ENCODE measurements at regions not wholly inside any gene's neighbourhood (a gene's known extent, or its start where the extent isn't known, plus 50 kb on each side); places are given as distances from the start of the nearest gene placed in this dataset.
A peak's percentile ranks its signal among the peaks of the same experiment; 100 is the strongest.

DNA sequence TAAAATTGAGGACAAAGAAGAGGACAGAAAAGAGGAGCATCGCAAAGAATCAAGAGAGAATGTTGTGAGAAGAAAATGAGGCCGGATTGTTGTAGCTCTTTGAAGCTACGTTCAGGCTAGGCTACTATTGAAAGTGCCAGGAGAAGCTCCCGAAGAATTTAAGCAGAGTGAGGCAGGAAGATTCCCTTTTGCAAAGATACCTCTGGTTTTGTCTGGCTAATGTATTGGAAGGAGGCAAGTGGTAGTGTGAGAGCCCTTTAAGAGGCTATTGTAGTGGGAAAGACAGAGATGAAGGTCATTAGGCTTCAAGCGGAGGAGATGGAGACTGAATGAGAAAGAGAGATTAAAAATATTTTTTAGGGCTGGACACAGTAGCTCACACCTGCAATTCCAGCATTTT is 476.9 kb upstream of the ADGRL2 start:
- ATAC-seq (no peak), DNase-seq (no peak)
- intact Hi-C loops (cut with DNase I): no loop called here
- Histone ChIP-seq H3K27ac (no peak overlapping the region), H3K36me3 (no peaks in the 10 kb centered on the region), H3K4me1 (no peaks in the 10 kb centered on the region), H3K9me3 (no peaks in the 10 kb centered on the region), H3K4me3 (no peak overlapping the region), H3K27me3 (no peaks in the 10 kb centered on the region)
- TF ChIP-seq, protein P1, sequence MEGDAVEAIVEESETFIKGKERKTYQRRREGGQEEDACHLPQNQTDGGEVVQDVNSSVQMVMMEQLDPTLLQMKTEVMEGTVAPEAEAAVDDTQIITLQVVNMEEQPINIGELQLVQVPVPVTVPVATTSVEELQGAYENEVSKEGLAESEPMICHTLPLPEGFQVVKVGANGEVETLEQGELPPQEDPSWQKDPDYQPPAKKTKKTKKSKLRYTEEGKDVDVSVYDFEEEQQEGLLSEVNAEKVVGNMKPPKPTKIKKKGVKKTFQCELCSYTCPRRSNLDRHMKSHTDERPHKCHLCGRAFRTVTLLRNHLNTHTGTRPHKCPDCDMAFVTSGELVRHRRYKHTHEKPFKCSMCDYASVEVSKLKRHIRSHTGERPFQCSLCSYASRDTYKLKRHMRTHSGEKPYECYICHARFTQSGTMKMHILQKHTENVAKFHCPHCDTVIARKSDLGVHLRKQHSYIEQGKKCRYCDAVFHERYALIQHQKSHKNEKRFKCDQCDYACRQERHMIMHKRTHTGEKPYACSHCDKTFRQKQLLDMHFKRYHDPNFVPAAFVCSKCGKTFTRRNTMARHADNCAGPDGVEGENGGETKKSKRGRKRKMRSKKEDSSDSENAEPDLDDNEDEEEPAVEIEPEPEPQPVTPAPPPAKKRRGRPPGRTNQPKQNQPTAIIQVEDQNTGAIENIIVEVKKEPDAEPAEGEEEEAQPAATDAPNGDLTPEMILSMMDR (IDR thresholded peaks at IDR 0.05): no peak

DNA sequence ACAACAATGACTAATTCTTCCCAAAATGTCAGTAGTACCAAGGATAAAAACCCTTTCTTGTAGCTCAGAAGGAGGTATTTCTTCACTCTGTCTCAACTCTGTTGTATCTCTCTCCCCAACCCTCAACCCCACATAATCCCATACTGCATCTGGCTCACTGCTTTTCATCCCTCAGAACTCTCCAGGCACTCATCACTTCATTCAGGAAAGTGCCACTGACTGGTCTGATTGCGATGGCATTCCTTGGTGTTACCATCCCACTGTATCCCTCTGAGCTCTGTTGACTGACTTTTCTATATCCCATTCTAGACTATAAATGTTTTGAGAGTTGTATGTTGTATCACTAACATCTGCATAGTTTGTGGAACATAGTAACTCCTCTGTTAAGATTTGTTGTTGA is 483.5 kb upstream of the ADGRL2 start:
- H3K4me1 ChIP-seq: no peaks in the 10 kb centered on the region
- DNase-seq (no peak), ATAC-seq (no peak)
- no peaks in the 10 kb centered on the region for H3K27me3 ChIP-seq
- no peak overlapping the region for H3K4me3 ChIP-seq
- no peak overlapping the region for H3K27ac ChIP-seq
- TF ChIP-seq, protein P1 (IDR thresholded peaks at IDR 0.05): no peak
- intact Hi-C loops (cut with DNase I): no loop called here
- H3K36me3 ChIP-seq: no peaks in the 10 kb centered on the region
- no peaks in the 10 kb centered on the region for H3K9me3 ChIP-seq

DNA sequence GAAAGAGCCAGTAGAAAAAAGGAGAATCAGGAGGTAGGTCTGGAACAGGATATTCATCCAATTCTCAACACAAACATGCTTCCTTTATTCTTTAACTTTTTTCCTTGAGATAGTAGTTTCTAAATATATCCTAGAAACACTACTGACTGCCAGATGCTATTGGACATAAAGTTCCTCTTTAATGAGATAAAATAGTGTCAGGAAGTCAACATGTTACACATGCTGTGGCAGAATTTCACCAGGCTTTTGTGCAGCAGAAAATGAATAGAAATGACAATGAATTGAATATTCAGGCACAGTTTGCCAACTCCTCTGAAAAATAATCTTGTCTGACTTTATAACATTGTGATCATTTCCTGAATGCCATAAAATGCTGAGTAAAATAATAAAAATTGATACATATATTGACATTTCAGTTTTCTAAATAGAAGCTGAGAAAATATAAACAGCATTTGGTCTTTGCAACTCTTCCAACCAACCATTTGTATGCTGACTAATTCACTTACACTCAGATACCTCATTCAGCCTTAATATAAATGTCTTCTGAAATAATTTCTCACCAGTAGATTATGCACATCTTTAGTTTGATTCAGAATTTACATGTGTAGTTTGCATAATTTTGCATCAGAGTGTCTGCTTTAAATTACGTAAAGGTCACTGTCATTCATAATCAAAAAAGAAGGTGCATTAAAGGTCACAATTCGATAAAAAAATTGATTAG is 486.1 kb upstream of the ADGRL2 start:
- H3K4me3 ChIP-seq: no peak overlapping the region
- H3K27ac ChIP-seq: no peak overlapping the region
- intact Hi-C loops (cut with DNase I): no loop called here
- no peaks in the 10 kb centered on the region for H3K27me3 ChIP-seq
- ATAC-seq: no peak
- H3K9me3 ChIP-seq: no peaks in the 10 kb centered on the region
- no peak for DNase-seq
- H3K4me1 ChIP-seq: no peaks in the 10 kb centered on the region
- TF ChIP-seq, protein P1 (IDR thresholded peaks at IDR 0.05): no peak
- H3K36me3 ChIP-seq: no peaks in the 10 kb centered on the region

DNA sequence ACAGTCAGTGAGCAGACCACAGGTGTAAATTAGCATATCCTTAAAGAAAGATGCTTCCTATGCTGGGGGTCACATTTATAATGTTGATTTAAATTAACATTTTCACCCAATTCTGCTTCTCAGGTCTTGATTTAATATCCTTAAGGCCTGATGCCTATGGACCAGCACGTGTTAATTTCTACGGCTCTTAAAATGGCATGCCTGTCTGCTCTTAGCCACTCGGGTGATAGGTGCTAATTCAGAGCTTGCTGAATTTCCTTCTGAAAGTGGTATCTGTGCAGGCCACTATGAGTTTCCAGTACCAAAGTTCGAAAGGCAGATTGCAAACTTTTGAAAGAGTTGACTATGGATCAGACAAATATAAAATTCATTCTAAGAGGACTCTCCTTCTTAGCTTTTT is 487.4 kb upstream of the ADGRL2 start:
- ATAC-seq: no peak
- TF ChIP-seq, protein P1 (IDR thresholded peaks at IDR 0.05): no peak
- Histone ChIP-seq H3K4me1 (no peaks in the 10 kb centered on the region), H3K27me3 (no peaks in the 10 kb centered on the region), H3K9me3 (no peaks in the 10 kb centered on the region), H3K4me3 (no peak overlapping the region), H3K27ac (no peak overlapping the region), H3K36me3 (no peaks in the 10 kb centered on the region)
- no peak for DNase-seq
- intact Hi-C loops (cut with DNase I): no loop called here

DNA sequence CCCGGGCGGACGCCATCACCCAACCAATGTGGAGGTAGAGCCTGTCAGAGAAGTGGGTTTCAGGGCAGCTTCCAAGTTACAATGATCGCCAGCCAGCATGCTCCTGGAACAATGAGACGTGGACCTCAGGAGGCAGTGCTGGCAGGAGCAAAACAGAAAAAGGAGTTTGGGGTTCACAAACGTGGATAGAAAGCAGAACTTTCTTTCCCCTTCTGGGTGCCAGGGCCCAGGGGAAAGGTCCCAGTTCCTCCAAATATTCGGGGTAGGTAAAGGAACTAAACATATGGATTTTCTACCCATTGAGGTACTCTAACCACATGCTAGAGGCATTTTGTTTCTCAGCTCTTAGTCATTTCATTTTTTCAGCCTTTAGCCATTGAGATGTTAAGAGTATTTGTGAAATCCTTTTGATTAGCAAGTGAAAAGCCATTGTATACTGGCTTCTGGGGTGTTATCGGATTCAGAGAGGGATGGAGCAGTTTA is 488.4 kb upstream of the ADGRL2 start:
- no peaks in the 10 kb centered on the region for H3K36me3 ChIP-seq
- H3K4me1 ChIP-seq: no peaks in the 10 kb centered on the region
- DNase-seq (no peak), ATAC-seq (no peak)
- peak overlapping the region; percentile 13 for H3K27ac ChIP-seq
- H3K4me3 ChIP-seq: peak overlapping the region; percentile 6
- intact Hi-C loops (cut with DNase I): no loop called here
- TF ChIP-seq, protein P1 (IDR thresholded peaks at IDR 0.05): no peak
- H3K27me3 ChIP-seq: no peaks in the 10 kb centered on the region
- H3K9me3 ChIP-seq: no peaks in the 10 kb centered on the region
